ENCODE measurements at regions not wholly inside any gene's neighbourhood (a gene's known extent, or its start where the extent isn't known, plus 50 kb on each side); places are given as distances from the start of the nearest gene placed in this dataset.
A peak's percentile ranks its signal among the peaks of the same experiment; 100 is the strongest.

DNA sequence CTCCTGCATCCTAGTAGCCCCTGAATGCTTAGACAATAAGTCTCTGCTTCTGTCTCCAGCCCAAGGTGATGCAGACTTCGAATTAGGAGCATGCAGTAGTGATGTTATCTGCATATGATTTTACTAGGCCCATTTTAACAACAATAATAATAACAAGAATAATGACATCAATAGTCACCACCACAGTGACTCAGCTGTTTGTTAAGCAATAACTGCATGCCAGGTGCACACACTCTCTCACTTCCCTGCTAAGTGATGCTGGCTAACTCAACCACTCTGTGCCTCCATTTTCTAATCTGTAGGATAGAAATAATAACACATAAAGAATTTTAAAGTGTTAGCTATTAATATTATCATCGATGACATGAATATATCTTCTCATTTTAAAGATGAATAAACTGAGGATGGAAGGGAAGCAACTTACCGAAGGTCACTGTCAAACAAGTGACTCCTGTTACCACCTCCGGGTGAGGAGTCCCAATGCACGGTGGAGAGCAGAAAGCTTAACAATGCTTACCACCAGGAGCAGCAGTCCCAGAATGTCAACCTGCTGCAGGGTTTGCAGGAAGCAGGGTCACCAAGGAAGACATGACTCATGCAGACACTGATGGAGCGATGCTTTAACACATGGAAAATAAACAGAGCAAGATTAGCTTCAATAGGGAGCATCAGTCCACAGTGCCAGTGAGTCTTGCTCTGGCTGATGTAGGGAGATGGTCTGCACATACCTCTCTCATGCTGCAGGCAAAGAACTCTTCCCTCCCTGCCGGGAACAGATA lies 290.2 kb downstream of the SPATA17 start:
- in situ Hi-C loops (cut with HindIII; ENCODE audit: low pct_ligation_motif_present, low pct_unique_long_range_greater_than_20kb, low sequenced_read_pairs) = no loop called here
- DNase-seq = no peak

GRCh38 chr1:217924924-217925323 lies 293.8 kb downstream of the SPATA17 start:
- in situ Hi-C loops (cut with HindIII; ENCODE audit: low pct_ligation_motif_present, low pct_unique_long_range_greater_than_20kb, low sequenced_read_pairs) = no loop called here
- DNase-seq = peak; percentile 50

- DNase-seq = no peak
- in situ Hi-C loops (cut with HindIII; ENCODE audit: low pct_ligation_motif_present, low pct_unique_long_range_greater_than_20kb, low sequenced_read_pairs) = no loop called here
Measured at GRCh38 chr1:217929213-217929885, 298.2 kb downstream of the SPATA17 start.

DNA sequence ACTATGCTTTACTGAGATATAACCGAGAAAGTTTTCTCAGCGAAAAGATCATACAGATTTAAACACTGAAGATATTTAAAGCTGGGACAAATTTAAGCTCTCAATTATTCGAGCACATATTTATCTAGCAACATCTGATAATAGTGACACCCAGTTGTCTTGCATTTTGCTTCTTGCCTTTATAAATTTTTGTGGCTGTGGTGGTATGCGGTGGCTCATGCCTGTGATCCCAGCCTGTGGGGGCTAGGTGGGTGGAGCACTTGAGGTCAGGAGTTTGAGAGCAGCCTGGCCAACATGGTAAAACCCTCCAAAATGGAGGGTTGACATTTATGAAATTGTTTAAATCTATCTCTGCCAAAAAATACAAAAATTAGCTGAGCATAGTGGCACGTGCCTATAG lies 312.2 kb downstream of the SPATA17 start:
- in situ Hi-C loops (cut with HindIII; ENCODE audit: low pct_ligation_motif_present, low pct_unique_long_range_greater_than_20kb, low sequenced_read_pairs) = no loop called here
- no peak for DNase-seq

DNA sequence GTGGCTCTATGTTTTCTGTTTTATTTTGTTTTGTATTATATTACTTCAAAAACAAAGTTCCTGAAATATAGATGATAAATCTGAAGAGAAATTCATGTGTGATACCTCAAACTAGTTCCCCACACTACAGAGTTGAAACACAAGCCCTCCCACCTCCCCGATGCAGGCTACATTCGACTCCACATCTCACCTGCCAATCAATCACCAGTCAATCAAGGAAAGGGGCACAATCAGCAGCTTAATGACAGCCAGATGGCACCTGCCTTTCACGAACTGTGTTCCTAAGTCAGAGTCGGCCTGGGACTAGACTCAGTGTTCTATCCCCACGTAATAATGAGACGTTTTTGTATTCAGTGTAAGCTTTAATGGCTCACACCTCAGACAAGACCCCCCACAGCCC lies 313.4 kb downstream of the SPATA17 start:
- DNase-seq = no peak
- in situ Hi-C loops (cut with HindIII; ENCODE audit: low pct_ligation_motif_present, low pct_unique_long_range_greater_than_20kb, low sequenced_read_pairs) = no loop called here

- in situ Hi-C loops (cut with HindIII; ENCODE audit: low pct_ligation_motif_present, low pct_unique_long_range_greater_than_20kb, low sequenced_read_pairs) = no loop called here
- DNase-seq = no peak
Measured at GRCh38 chr1:217946511-217946910, 315.4 kb downstream of the SPATA17 start.

- in situ Hi-C loops (cut with HindIII; ENCODE audit: low pct_ligation_motif_present, low pct_unique_long_range_greater_than_20kb, low sequenced_read_pairs) = no loop called here
- DNase-seq = no peak
Measured at GRCh38 chr1:217948741-217949140, 317.6 kb downstream of the SPATA17 start.

DNA sequence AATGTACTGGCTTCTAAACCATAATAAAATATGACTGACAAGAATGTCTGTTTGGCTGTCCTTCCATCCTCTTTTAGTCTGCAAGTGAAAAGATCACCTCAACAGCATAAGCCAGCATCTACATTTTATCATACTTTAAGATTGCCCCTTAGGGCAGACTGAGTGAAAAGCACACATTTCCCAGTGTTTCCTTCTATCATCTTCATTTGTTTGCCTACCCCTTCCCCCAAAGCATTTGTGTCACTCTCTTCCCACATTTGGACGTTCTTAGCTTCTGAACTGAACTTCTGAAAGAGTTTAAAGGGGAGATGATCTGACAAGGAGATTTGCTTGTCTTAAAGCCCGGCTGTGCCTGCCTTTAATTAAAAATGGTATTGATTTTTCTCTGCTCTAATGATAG lies 322.2 kb downstream of the SPATA17 start:
- no peak for DNase-seq
- in situ Hi-C loops (cut with HindIII; ENCODE audit: low pct_ligation_motif_present, low pct_unique_long_range_greater_than_20kb, low sequenced_read_pairs) = no loop called here

DNA sequence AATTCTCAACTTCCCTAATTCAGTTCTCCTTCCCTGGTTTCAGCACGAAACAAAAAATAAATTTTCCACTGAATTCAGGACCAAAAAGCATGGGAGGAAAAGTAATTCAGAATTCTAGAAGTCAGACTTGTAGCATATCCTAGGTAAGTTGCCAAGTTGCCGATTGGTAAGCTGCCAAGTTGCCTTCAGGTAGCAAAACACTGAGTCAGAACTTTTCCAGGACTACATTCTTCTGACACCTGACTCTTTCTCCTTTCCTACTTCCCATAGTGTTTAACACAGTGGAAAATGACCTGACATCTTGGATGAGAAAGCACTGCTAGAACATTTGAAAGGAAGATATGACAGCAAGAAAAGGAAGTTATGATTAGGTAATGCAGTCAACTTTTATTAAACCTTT lies 322.8 kb downstream of the SPATA17 start:
- no peak for DNase-seq
- in situ Hi-C loops (cut with HindIII; ENCODE audit: low pct_ligation_motif_present, low pct_unique_long_range_greater_than_20kb, low sequenced_read_pairs) = no loop called here

DNA sequence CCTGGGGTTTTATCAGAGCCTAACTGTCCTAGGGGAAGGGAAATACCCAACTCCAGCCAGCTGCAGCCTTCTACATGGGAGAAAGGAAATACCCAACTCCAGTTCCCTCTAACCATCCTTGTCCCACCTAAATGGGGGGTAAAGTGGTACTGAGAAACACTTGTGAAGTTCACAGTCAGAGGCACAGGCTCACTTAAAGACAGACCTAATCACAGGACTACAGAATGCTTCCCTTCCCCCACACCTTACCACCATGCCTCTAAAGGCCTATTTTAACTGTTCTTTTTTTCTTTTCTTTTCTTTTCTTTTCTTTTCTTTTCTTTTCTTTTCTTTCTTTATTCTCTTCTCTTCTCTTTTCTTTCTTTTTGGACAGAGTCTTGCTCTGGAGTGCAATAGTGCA lies 324.6 kb downstream of the SPATA17 start:
- in situ Hi-C loops (cut with HindIII; ENCODE audit: low pct_ligation_motif_present, low pct_unique_long_range_greater_than_20kb, low sequenced_read_pairs) = no loop called here
- DNase-seq = no peak

DNA sequence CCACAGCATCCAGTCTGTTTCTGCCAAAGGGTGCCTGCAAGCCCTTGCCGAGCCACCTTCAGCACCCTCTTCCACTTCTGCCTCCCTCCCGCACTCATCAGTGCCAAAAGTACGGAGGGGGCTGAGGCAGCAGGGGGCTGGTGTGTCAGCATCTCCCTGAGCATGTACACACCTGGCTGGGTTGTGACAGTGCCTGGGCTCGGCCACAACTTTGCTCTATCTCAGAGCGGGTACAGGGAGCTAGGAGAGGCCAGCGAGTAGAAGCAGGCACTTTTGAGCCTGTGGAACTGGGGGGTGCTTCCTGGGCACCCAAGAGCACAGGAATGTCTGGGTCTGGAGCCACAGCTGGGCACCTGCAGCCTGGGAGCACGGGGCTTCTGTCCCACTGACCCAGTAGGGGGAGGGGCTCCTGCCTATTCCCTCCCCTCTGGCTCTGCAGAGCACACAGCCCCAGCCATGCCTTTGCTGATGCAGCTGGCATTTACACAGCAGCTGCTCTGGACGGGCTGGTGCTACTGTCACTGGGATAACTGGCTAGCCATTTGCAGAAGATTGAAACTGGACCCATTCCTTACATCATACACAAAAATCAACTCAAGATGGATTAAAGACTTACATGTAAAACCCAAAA lies 319.8 kb upstream of the RRP15 start:
- DNase-seq = no peak
- in situ Hi-C loops (cut with HindIII; ENCODE audit: low pct_ligation_motif_present, low pct_unique_long_range_greater_than_20kb, low sequenced_read_pairs) = no loop called here

- in situ Hi-C loops (cut with HindIII; ENCODE audit: low pct_ligation_motif_present, low pct_unique_long_range_greater_than_20kb, low sequenced_read_pairs) = no loop called here
- no peak for DNase-seq
Measured at GRCh38 chr1:217968085-217968484, 317.0 kb upstream of the RRP15 start.

GRCh38 chr1:217969428-217969827 lies 315.7 kb upstream of the RRP15 start:
- no peak for DNase-seq
- in situ Hi-C loops (cut with HindIII; ENCODE audit: low pct_ligation_motif_present, low pct_unique_long_range_greater_than_20kb, low sequenced_read_pairs) = no loop called here

DNA sequence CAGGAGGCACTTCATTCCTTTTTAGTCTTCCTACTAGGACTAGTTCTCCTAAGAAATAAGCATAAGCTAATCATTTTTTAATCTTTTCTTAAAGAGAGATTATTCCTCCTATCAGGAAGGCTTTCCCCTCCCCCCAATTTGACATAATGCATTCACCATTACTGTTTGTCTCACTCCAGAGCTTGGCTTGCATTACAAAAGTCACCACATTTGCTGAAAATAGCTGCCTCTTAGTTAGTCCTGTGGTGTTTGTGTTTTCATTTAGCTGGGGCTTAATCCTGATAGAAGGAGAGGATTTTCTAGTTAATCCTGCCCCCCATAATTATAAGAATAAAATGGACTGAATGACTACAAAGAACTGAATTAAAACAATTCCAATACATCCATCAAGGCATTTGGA lies 307.1 kb upstream of the RRP15 start:
- in situ Hi-C loops (cut with HindIII; ENCODE audit: low pct_ligation_motif_present, low pct_unique_long_range_greater_than_20kb, low sequenced_read_pairs) = no loop called here
- DNase-seq = no peak

GRCh38 chr1:217981430-217981829 lies 303.7 kb upstream of the RRP15 start:
- no peak for DNase-seq

DNA sequence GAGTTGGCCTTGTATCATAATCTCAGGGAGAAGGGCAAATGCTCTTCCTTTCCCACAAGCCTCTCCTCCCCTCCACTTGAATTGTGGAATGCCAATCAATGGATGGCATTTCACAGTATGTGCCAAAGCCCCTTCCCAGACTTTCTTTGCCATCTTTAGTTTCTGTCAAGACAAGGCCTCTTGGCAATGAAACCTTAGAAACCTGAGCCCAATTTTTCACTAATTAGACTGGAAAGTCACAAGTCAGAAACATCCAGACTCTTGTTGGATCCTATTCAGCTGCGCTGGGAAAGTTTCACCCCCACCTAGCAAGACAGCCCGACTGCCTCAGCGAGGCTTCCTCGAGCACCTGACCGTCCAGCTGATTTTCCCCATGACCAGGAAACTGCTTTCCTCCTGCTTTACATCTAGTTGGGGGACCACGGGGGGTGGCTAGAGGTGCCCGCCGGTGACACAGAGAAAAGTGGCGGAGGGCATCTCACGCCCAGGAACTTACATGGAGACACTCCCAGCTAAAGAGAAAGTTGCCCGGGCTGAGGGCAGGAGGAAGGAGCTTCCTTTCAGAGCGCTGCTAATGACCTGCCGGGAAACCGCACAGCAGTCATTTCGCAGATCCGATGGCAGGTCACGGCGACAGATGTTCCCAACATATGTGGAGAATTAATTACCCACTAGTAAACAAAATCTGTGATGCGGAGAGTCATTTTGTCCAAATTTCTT lies 302.6 kb upstream of the RRP15 start:
- DNase-seq = no peak

More at GRCh38 chr1:217981430-217981829, 303.7 kb upstream of the RRP15 start:
- in situ Hi-C loops (cut with HindIII; ENCODE audit: low pct_ligation_motif_present, low pct_unique_long_range_greater_than_20kb, low sequenced_read_pairs) = no loop called here

GRCh38 chr1:217983051-217983375 lies 302.1 kb upstream of the RRP15 start:
- in situ Hi-C loops (cut with HindIII; ENCODE audit: low pct_ligation_motif_present, low pct_unique_long_range_greater_than_20kb, low sequenced_read_pairs) = no loop called here
- DNase-seq = no peak

More for the DNA sequence above, 302.6 kb upstream of the RRP15 start:
- in situ Hi-C loops (cut with HindIII; ENCODE audit: low pct_ligation_motif_present, low pct_unique_long_range_greater_than_20kb, low sequenced_read_pairs) = no loop called here

GRCh38 chr1:217985641-217986040 lies 299.5 kb upstream of the RRP15 start:
- in situ Hi-C loops (cut with HindIII; ENCODE audit: low pct_ligation_motif_present, low pct_unique_long_range_greater_than_20kb, low sequenced_read_pairs) = no loop called here
- DNase-seq = no peak

DNA sequence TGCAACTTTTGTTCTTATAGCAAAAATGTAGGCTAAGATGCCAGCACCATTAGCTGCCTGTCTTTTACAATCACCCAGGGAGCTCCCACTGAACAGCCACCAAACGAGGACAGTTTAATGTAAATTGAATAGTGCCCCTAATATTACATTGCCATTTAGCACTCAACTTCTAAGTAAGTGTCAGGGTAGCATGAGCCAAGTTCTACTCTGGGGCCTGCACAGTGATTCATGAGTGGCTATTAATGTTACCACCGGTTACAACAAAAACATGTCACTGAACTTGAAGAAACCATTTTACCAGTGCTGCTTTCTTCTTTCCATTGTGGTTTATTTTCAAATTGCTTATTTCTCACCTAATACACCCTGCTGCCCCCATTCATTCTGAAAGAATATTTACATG lies 295.6 kb upstream of the RRP15 start:
- DNase-seq = no peak
- in situ Hi-C loops (cut with HindIII; ENCODE audit: low pct_ligation_motif_present, low pct_unique_long_range_greater_than_20kb, low sequenced_read_pairs) = no loop called here

Measured in ACHN (cell line).